ENCODE measurements at regions not wholly inside any gene's neighbourhood (a gene's known extent, or its start where the extent isn't known, plus 50 kb on each side); places are given as distances from the start of the nearest gene placed in this dataset.

DNA sequence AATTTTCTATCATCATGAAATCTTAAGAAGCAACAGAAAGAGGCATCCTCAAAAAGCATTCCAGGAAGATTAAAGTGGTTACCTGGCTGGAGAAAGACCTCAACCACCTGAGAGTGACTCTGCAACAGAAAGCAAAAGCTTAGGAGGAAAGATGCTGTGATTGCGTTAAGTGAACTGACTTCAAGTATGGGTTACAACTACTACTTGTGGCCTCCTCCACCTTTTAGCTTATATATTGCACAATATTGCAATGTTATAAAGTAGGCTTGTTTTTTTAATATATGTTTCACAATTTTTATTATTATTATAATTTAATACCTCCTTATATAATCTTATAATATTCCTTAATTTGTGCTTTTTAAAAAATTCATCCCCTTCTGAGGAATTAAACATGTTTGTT lies 1407.5 kb downstream of the KCNT2 start:
- TF ChIP-seq, protein P1, sequence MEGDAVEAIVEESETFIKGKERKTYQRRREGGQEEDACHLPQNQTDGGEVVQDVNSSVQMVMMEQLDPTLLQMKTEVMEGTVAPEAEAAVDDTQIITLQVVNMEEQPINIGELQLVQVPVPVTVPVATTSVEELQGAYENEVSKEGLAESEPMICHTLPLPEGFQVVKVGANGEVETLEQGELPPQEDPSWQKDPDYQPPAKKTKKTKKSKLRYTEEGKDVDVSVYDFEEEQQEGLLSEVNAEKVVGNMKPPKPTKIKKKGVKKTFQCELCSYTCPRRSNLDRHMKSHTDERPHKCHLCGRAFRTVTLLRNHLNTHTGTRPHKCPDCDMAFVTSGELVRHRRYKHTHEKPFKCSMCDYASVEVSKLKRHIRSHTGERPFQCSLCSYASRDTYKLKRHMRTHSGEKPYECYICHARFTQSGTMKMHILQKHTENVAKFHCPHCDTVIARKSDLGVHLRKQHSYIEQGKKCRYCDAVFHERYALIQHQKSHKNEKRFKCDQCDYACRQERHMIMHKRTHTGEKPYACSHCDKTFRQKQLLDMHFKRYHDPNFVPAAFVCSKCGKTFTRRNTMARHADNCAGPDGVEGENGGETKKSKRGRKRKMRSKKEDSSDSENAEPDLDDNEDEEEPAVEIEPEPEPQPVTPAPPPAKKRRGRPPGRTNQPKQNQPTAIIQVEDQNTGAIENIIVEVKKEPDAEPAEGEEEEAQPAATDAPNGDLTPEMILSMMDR (IDR thresholded peaks at IDR 0.05): no peak
- TF ChIP-seq POLR2A (IDR thresholded peaks at IDR 0.05): no peak
